B cell (primary cell): ENCODE measurements at regions not wholly inside any gene's neighbourhood (a gene's known extent, or its start where the extent isn't known, plus 50 kb on each side); places are given as distances from the start of the nearest gene placed in this dataset.

Experiments
- ATAC-seq: fragments of 200-7000 bp; cut with Tn5 transposase; one replicate; pipeline ENCODE4 v1.10.0; 2021; ENCODE audit warnings: low read depth, mild to moderate bottlenecking, moderate number of reproducible peaks, moderate library complexity
- CTCF ChIA-PET: fragments of 350-600 bp; sonication (Branson Sonifier 250); formaldehyde crosslinking; loops from one replicate; lab custom pipeline; 2021; ENCODE audit warnings: antibody characterized with exemption, inconsistent platforms; lab: Charles Lee
- POLR2A ChIA-PET: fragments of 350-600 bp; sonication (Branson Sonifier 250); formaldehyde crosslinking; loops from one replicate; lab custom pipeline; 2021; ENCODE audit warnings: antibody characterized with exemption; lab: Charles Lee
- DNase-seq: peaks from one replicate; pipeline ENCODE4 v3.0.0; 2013
- H2AFZ ChIP-seq: 2 replicates; pipeline ENCODE4 v1.6.1; 2012; ENCODE audit warnings: mild to moderate bottlenecking, low read depth, low read length; ENCODE audit not compliant: insufficient read depth, poor library complexity, severe bottlenecking
- H3K27ac ChIP-seq, 2 donors: 1 replicate in 1 of 2; 2 replicates in 1 of 2; pipeline ENCODE4 v1.5.1; 2012 to 2013; ENCODE audit warnings: low read length in 2 of 2, mild to moderate bottlenecking in 2 of 2, moderate library complexity in 1 of 2
- H3K27me3 ChIP-seq, 4 experiments: fragments of 200-600 bp in 1 of 4; sonication (generic) in 1 of 4; replicated peaks in 1 of 4; 1 replicate in 2 of 4; 2 replicates in 2 of 4; pipeline versions ENCODE4 v1.6.1 to v1.7.0; 2013 to 2016; ENCODE audit warnings: low read length in 3 of 4, mild to moderate bottlenecking in 2 of 4, mixed read lengths in 1 of 4, moderate library complexity in 1 of 4; ENCODE audit not compliant: insufficient read depth in 4 of 4, control insufficient read depth in 3 of 4; ENCODE audit errors: control extremely low read depth in 1 of 4
- H3K36me3 ChIP-seq, 2 experiments: replicated peaks in 1 of 2; 1 replicate in 1 of 2; 2 replicates in 1 of 2; pipeline versions ENCODE4 v1.6.1 to v1.7.1; 2013; ENCODE audit warnings: low read length in 1 of 2; ENCODE audit not compliant: insufficient read depth in 2 of 2, control insufficient read depth in 1 of 2; ENCODE audit errors: control extremely low read depth in 1 of 2, extremely low read depth in 1 of 2
- H3K4me1 ChIP-seq, 2 donors: fragments of 200-600 bp in 1 of 2; sonication (generic) in 1 of 2; 1 replicate in 1 of 2; 2 replicates in 1 of 2; pipeline versions ENCODE4 v1.5.1 to v1.6.1; 2013 to 2017; ENCODE audit warnings: low read length in 2 of 2; ENCODE audit not compliant: control insufficient read depth in 2 of 2, insufficient read depth in 2 of 2
- H3K4me2 ChIP-seq: replicated peaks from 2 replicates; pipeline ENCODE3; 2012; ENCODE audit warnings: mild to moderate bottlenecking, low read depth, low read length; ENCODE audit not compliant: poor library complexity, severe bottlenecking
- H3K4me3 ChIP-seq, 5 experiments: fragments of 200-600 bp in 1 of 5; sonication (generic) in 1 of 5; 1 replicate in 3 of 5; 2 replicates in 2 of 5; pipeline versions ENCODE4 v1.5.1 to v1.7.0; 2011 to 2016; ENCODE audit warnings: low read length in 4 of 5, mild to moderate bottlenecking in 4 of 5, low read depth in 2 of 5, control low read depth in 1 of 5, moderate library complexity in 1 of 5; ENCODE audit not compliant: insufficient read depth in 1 of 5; ENCODE audit errors: control extremely low read depth in 1 of 5, extremely low read depth in 1 of 5
- H3K79me2 ChIP-seq: fragments of 200-600 bp; sonication (generic); one replicate; pipeline ENCODE4 v1.6.0; 2016; ENCODE audit warnings: low read length; ENCODE audit not compliant: control insufficient read depth, insufficient read depth
- H3K9ac ChIP-seq: fragments of 200-600 bp; sonication (generic); 2 replicates; pipeline ENCODE4 v1.6.1; 2017; ENCODE audit warnings: mild to moderate bottlenecking, low read length, moderate library complexity
- H3K9me3 ChIP-seq, 3 donors: one replicate each; pipeline versions ENCODE4 v1.6.1 to v1.7.1; 2013; ENCODE audit warnings: low read length in 2 of 3; ENCODE audit not compliant: control insufficient read depth in 2 of 3, insufficient read depth in 1 of 3; ENCODE audit errors: control extremely low read depth in 1 of 3
- H4K20me1 ChIP-seq: 2 replicates; pipeline ENCODE4 v1.6.0; 2012; ENCODE audit warnings: mild to moderate bottlenecking, low read length; ENCODE audit not compliant: insufficient read depth, control insufficient read depth, poor library complexity, severe bottlenecking
- H3K27ac Mint-ChIP-seq: one replicate; pipeline ENCODE4 v1.8.0; 2021; ENCODE audit warnings: mixed read lengths
- H3K27me3 Mint-ChIP-seq: one replicate; pipeline ENCODE4 v1.8.0; 2021; ENCODE audit warnings: mixed read lengths
- H3K4me1 Mint-ChIP-seq: one replicate; pipeline ENCODE4 v1.8.0; 2021; ENCODE audit warnings: mixed read lengths
- H3K4me3 Mint-ChIP-seq: one replicate; pipeline ENCODE4 v1.8.0; 2021; ENCODE audit warnings: mixed read lengths
- H3K9me3 Mint-ChIP-seq: one replicate; pipeline ENCODE4 v1.8.0; 2022; ENCODE audit warnings: mixed read lengths; ENCODE audit not compliant: insufficient read depth
- EZH2 ChIP-seq: IDR thresholded peaks from 2 replicates; pipeline ENCODE4 v1.6.1; 2012; ENCODE audit warnings: borderline replicate concordance, low read depth, mild to moderate bottlenecking, moderate library complexity, low read length; ENCODE audit not compliant: insufficient read depth, poor library complexity, severe bottlenecking
- WGBS: methylation state at CpG from one replicate; pipeline ENCODE4 v1.1.5; 2013; ENCODE audit warnings: missing lambda C conversion rate; ENCODE audit not compliant: insufficient coverage; 5-methylcytosine and 5-hydroxymethylcytosine counted together
- intact Hi-C: fragments of 100-400 bp; cut with micrococcal nuclease; formaldehyde crosslinking; loops from one replicate; pipeline ENCODE4 v1.10.0; 2022
- TF ChIP-seq, protein P1 (sequence below): fragments of 200-600 bp; IDR thresholded peaks from one replicate; pipeline ENCODE4 v1.8.0; 2022; ENCODE audit warnings: antibody characterized with exemption, mild to moderate bottlenecking

GRCh38 chr2:18883616-18884456 lies 294.5 kb upstream of the NT5C1B start:
- H3K27me3 Mint-ChIP-seq = no peaks in the 10 kb centered on the region
- Histone ChIP-seq H3K9me3 (no peaks in the 10 kb centered on the region), H3K27ac (no peak overlapping the region), H2AFZ (no peak overlapping the region), H3K79me2 (no peaks in the 10 kb centered on the region), H3K27me3 (no peaks in the 10 kb centered on the region), H3K4me2 (no peak overlapping the region), H3K4me3 (no peak overlapping the region), H3K4me1 (no peaks in the 10 kb centered on the region), H3K36me3 (no peaks in the 10 kb centered on the region), H3K9ac (no peak overlapping the region), H4K20me1 (no peaks in the 10 kb centered on the region)
- no CpG with 5 or more reads among the region's 3 CpGs for WGBS
- no peaks in the 10 kb centered on the region for H3K4me1 Mint-ChIP-seq
- no peak overlapping the region for H3K27ac Mint-ChIP-seq
- H3K9me3 Mint-ChIP-seq = no peaks in the 10 kb centered on the region
- TF ChIP-seq EZH2 = no peak
- TF ChIP-seq, protein P1, sequence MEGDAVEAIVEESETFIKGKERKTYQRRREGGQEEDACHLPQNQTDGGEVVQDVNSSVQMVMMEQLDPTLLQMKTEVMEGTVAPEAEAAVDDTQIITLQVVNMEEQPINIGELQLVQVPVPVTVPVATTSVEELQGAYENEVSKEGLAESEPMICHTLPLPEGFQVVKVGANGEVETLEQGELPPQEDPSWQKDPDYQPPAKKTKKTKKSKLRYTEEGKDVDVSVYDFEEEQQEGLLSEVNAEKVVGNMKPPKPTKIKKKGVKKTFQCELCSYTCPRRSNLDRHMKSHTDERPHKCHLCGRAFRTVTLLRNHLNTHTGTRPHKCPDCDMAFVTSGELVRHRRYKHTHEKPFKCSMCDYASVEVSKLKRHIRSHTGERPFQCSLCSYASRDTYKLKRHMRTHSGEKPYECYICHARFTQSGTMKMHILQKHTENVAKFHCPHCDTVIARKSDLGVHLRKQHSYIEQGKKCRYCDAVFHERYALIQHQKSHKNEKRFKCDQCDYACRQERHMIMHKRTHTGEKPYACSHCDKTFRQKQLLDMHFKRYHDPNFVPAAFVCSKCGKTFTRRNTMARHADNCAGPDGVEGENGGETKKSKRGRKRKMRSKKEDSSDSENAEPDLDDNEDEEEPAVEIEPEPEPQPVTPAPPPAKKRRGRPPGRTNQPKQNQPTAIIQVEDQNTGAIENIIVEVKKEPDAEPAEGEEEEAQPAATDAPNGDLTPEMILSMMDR = no peak
- POLR2A ChIA-PET = no interaction called here
- CTCF ChIA-PET = no interaction called here
- DNase-seq (no peak), ATAC-seq (no peak)
- no peak overlapping the region for H3K4me3 Mint-ChIP-seq
- intact Hi-C loops = loop anchor here (5.0 kb wide), 1 partner anchor 978 kb away; no protein-coding TSS in a partner anchor

DNA sequence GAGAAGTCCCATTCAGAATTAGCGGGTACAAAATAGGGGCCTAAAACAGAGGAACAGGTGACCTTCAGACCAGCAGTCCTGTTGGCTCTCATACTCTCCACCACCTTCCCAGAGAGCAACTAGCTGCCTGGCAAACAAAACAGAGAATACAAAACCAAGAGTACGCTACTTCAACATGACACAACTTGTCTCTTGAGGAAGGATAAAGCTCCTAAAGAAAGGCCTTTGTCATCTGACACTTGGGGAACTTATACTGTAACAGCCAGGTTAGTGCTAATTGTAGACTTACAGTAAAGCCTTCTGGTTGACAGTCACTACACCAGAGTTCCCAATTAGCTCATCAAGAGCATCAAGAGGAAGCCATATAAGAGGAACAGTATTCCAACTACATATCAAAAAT lies 282.1 kb upstream of the NT5C1B start:
- intact Hi-C loops = no loop called here
- Histone ChIP-seq H3K9me3 (peaks cover 0 to 2% (median 0%) of the 10 kb centered on the region in 3 donors), H3K36me3 (no peaks in the 10 kb centered on the region), H3K79me2 (no peaks in the 10 kb centered on the region), H2AFZ (no peak overlapping the region), H3K27ac (no peak overlapping the region), H3K4me1 (no peaks in the 10 kb centered on the region), H3K4me3 (no peak overlapping the region), H3K9ac (no peak overlapping the region), H3K27me3 (no peaks in the 10 kb centered on the region), H4K20me1 (no peaks in the 10 kb centered on the region), H3K4me2 (no peak overlapping the region)
- TF ChIP-seq, protein P1 = no peak
- no peak for TF ChIP-seq EZH2
- ChIA-PET POLR2A (no interaction called here), CTCF (no interaction called here)
- 100% methylated on average over 1 of the region's 2 CpGs for WGBS
- Mint-ChIP-seq H3K4me1 (no peaks in the 10 kb centered on the region), H3K27me3 (no peaks in the 10 kb centered on the region), H3K4me3 (no peak overlapping the region), H3K9me3 (no peaks in the 10 kb centered on the region), H3K27ac (no peak overlapping the region)
- no peak for ATAC-seq
- no peak for DNase-seq
